Fibroblast of peridontal ligament (primary cell): ENCODE measurements at regions not wholly inside any gene's neighbourhood (a gene's known extent, or its start where the extent isn't known, plus 50 kb on each side); places are given as distances from the start of the nearest gene placed in this dataset.
"Not testable (repeated sequence)": the region's sequence is repeated elsewhere in the genome, so short reads cannot be mapped to it uniquely, and the experiment has no call there.

Experiments used
- DNase-seq: peaks from one replicate; pipeline ENCODE4 v3.0.0-alpha.2; 2010; ENCODE audit errors: extremely low read depth

- no peak for DNase-seq
Observed at GRCh38 chr7:67359900-67360299, 363.3 kb downstream of the TYW1 start.

DNA sequence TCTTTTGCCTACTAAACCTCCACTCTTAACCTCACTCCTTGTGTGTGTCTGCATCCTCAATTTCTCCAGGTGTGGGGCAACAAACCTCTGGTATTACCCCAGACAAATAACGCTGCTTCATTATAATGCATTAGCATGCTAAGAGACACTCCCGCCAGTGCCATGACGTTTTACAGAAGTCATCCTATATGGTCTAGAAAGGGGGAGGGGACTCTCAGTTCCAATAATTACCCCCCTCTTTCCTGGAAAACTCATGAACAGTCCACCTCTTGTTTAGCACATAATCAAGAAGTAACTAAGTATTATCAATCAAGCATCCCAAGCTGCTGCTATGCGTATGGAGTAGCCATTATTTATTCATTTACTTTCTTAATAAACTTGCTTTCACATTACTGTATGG, 364.5 kb downstream of the TYW1 start:
- no peak for DNase-seq

- DNase-seq, result no peak
Observed at GRCh38 chr7:67364441-67365017, 367.9 kb downstream of the TYW1 start.

GRCh38 chr7:67371429-67372305, 375.0 kb downstream of the TYW1 start:
- peak; percentile 74 for DNase-seq

GRCh38 chr7:67373389-67373788, 376.8 kb downstream of the TYW1 start:
- not testable (repeated sequence) for DNase-seq

DNA sequence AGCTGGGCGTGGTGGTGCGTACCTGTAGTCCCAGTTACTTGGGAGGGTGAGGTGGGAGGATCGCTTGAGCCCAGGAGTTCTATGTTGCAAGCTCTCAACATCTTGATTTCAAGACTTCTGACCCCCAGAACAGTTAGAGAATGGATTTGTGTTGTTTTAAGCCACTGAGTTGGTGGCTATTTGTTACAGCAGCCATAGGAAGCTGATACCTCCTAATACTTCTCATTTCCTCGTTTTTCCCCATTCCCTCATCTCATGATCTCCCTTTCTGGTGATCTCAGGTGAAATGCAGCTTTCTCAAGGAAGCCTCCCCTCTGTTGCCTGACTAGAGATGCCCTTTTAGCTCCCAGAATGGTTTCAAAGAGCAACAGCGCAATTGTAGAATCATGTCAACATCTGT, 378.8 kb downstream of the TYW1 start:
- no peak for DNase-seq

- DNase-seq, result peak; percentile 54
Observed at GRCh38 chr7:67377939-67378862, 381.6 kb downstream of the TYW1 start.

GRCh38 chr7:67380326-67380725, 383.7 kb downstream of the TYW1 start:
- no peak for DNase-seq

DNA sequence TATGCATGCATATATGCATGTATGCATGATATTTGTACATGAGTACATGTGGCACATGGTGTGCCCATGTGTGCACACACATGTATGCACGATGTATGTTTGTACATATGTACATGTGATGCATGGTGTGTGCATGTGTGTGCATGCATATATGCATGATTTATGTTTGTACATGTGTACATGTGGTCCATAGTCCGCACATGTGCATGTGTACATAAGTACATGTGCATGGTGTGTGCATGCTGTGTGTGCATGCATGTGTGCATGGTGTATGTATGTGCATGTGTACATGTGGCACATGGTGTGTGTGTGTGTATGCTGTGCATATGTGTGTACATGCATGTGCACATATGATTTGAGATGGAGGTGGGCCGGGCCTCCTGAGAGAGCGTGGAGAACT, 384.2 kb downstream of the TYW1 start:
- no peak for DNase-seq

- no peak for DNase-seq
Observed at GRCh38 chr7:67387851-67388250, 391.2 kb downstream of the TYW1 start.

DNA sequence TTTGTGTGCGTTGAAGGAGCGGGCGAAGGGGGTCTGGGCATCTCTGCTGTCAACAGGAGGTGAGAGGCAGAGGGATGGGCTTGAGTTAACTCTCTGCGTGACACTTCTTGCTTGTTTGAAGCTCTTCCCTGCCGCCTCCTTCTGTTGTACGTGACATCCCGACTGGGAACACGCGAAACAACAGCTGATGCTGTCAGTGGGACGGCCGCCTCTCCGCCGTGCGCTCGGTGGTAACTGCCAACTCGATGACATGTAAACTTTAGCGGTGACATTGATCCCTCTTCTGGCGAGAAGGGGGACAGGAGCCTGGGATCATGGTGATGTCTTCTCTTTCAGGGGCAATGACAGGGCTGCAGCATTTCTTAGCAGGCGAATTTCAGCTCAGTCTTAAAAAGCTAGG, 394.5 kb downstream of the TYW1 start:
- no peak for DNase-seq

DNA sequence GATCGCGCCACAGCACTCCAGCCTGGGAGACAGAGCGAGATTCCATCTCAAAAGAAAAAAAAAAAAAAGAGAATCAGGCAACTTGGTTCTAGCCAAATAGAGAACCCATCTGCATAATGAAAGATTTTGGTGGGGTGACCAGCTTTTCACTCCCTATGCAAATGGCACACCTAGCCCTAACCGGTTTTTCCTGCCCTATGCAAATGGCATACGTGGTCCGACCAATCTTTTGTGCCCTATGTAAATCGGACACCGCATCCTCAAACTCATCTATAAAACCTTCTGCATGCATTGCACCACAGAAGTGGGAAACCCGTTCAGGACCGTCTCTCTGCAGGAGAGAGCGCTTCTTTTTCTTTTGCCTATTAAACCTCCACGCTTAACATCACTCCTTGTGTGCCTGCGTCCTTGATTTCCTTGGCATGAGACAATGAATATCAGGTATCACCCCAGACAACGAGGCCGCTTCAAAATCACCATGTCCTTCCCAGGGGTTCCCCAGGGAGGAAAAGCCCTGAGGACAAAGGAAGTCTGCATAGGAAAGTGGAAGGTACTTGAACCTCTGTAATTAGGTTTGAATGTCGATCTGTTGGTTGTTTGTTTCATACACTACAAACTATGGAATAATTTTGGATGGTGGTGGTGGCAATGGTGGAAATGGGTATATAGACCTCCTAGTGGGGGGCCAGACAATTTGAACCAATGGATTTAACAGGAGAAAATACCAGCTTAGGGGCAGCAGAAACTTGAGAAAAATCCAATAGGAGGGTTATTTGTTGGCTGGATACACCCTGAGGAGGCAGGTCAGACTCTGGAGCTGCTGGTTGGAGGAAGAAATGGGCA, 396.2 kb downstream of the TYW1 start:
- DNase-seq, result no peak

GRCh38 chr7:67393903-67394302, 397.3 kb downstream of the TYW1 start:
- no peak for DNase-seq

DNA sequence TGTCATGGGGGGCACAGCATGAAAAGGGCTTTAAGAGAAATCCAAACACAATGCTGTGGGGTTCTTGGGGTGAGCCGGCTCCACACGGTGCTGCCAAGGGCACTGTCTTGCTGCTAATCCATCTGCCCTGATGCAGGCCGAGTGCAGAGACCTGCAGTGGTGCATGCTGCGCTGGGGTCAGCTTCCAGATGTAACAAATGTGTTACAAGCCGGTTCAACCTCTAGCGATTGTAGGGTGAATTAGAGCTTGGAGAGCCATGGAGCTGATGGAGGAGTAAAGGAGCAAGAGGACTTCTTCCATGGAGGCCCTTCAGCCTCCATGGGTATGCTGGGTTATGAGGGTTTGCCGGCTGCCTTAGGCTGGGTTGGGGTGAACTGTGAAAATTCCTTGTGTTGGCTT, 402.3 kb downstream of the TYW1 start:
- DNase-seq, result no peak

DNA sequence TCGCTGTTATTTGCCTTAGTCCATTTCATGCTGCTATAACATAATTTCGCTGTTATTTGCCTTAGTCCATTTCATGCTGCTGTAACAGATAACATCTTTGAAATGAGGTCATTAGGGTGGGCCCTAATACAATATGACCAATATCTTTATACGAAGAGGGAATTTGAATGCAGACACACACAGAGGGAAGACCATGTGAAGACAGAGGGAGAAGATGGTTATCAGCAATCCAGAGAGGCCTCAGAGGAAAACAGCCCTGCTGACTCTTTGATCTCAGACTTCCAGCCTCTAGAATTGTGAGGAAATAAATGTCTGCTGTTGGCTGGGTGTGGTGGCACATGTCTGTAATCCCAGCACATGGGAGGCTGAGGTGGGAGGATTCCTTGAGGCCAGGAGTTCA, 404.9 kb downstream of the TYW1 start:
- no peak for DNase-seq

DNA sequence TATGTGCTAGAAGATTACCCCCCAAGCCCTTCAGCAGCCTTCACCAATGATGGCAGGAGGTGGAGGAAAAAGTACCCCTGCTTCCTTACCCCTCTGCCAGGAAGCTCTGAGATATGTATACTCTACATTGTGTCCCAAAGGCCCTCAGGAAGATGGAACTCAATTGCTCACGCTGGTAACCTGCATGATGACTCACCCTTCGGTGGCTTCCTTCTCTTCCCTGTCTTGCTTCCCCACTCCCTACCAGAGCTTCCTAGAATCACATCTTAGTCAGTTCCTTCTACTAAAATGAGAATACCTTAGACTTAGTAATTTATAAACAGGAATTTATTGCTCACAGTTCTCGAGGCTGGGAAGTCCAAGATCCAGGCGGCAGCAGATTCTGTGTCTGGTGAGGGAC, 405.6 kb downstream of the TYW1 start:
- no peak for DNase-seq

- DNase-seq, result no peak
Observed at GRCh38 chr7:67406976-67407375, 410.3 kb downstream of the TYW1 start.

DNA sequence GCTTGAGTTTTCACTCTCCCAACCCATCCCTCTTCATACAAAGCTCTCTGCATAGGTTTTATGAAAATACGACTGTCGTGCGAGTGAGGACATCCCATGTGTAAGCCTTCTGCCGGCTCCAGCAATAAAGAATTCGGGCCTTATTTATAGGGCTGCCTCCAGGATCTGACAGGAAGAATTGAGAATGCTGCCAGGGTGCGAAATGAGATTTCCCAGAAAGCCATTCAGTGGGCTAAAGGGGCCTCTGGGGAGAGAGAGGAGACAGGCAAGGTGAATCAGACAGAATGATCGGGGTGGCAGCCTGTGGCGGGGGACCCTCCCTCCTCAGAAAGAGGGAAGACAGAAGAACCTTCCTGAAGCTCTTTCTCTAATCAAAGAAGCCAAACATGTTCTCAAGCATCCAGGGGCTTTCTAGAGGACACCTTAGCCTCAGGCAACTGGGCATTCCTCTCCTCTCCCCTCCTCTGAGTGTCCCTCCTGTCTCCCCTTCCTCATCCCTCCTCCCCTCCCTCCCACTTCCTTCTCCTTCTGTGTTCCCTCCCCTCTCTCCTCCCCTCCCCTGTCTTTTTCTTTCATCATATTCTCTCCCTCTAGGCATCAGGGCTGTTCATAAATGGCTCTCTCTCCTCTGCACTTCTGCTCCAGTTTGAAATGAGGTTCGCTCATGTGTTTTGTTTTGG, 410.9 kb downstream of the TYW1 start:
- no peak for DNase-seq

GRCh38 chr7:67408109-67408508, 411.5 kb downstream of the TYW1 start:
- no peak for DNase-seq

DNA sequence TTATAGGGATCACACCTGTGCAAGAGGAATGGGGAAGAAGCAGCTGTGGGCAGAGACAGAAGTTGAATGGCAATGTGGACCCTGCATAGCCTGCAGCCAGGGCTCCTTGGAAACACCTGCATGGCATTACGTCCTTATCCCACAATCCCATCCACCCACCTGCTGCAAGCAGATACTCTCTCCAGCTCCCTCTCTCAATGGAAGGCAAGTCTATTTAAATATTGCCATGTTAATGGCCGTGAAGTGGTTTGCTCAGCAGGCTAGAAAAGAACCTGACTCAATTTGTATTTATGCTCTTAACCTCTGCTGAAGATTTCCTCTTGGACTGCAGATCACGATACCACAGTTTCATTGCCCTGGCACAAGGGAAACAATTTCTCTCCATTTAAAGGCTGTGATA, 417.0 kb downstream of the TYW1 start:
- DNase-seq, result no peak

DNA sequence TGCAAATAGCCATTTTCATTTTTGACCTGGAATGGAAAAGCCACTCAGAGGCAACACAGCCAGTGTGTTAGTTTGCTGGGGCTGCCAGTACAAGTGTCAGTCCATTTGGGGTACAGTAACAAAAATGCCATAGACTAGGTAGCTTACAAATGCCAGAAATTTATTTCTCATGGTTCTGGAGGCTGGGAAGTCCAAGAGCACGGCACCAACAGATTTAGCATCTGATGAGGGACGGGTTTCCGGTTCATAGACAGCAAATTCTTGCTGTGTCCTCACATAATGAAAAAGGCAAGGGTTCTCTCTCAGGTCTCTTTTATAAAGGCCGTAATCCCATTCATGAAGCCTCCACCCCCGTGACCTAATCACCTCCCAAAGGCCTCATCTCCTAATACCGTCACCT, 418.2 kb downstream of the TYW1 start:
- DNase-seq, result no peak
